Testis (tissue), 2 donors: ENCODE measurements at regions not wholly inside any gene's neighbourhood (a gene's known extent, or its start where the extent isn't known, plus 50 kb on each side); places are given as distances from the start of the nearest gene placed in this dataset.

Experiments used
- CTCF ChIP-seq, 3 experiments: fragments of 450-650 bp in 2 of 3; fragments of 200-600 bp in 1 of 3; sonication (generic) in 1 of 3; IDR thresholded peaks; one replicate each; pipeline ENCODE4 v1.5.1; 2016 to 2019; ENCODE audit warnings: antibody characterized with exemption in 3 of 3, mild to moderate bottlenecking in 2 of 3, moderate library complexity in 1 of 3
- POLR2A ChIP-seq: fragments of 450-650 bp; IDR thresholded peaks from one replicate; pipeline ENCODE4 v1.6.1; 2017; ENCODE audit warnings: antibody characterized with exemption, mild to moderate bottlenecking, moderate library complexity

DNA sequence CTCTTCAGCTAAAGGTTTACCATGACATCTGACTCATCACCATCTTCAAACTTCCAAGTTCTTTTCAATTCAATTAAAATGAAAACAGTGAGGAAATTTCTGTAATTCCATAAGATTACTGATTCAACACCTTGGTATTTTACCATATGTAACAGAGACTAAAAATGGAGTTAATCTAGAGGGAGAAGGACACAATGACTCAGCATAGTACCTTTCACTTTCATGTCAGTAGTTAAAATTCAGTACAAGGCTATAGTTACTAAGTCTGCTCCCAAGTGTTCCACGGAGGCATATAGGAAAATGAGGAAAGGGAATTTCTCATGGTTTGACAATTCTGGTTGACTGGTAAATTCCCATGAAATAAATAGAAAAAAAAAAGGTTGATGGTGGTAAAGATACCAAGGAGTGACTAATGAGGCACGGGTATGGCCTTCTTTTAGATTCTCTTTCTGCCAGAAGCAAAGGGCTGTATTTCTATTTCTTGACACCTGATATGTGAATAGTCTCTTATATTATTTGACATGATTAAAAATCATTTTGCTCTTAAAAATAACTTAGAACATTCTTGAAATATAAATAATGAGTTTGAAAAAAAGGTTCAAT is 526.7 kb upstream of the ADGRB3 start:
- no peak for TF ChIP-seq CTCF (IDR thresholded peaks at IDR 0.05)
- no peak for TF ChIP-seq POLR2A
